ENCODE measurements at regions not wholly inside any gene's neighbourhood (a gene's known extent, or its start where the extent isn't known, plus 50 kb on each side); places are given as distances from the start of the nearest gene placed in this dataset.

GRCh38 chrX:69088171-69088938 is 76.9 kb downstream of the PJA1 start:
- TF ChIP-seq CTCF (IDR thresholded peaks at IDR 0.05; ENCODE audit: low read length) (no peak), EZH2 (optimal IDR thresholded peaks at IDR 0.05; ENCODE audit: low read depth, low read length) (no peak), EZH2phosphoT487 (IDR thresholded peaks at IDR 0.05; ENCODE audit: low read length) (no peak)
- H3K4me3 ChIP-seq (ENCODE audit: low read length): no peak overlapping the region
- H3K36me3 ChIP-seq (replicated peaks; ENCODE audit: insufficient read depth, low read length): no peaks in the 10 kb centered on the region
- H3K4me1 ChIP-seq (ENCODE audit: low read length): no peaks in the 10 kb centered on the region
- H3K79me2 ChIP-seq (ENCODE audit: low read length): no peaks in the 10 kb centered on the region
- H3F3A ChIP-seq (ENCODE audit: insufficient read depth, low read length): no peaks in the 10 kb centered on the region
- no peaks in the 10 kb centered on the region for H3K27me3 ChIP-seq (replicated peaks; ENCODE audit: insufficient read depth, low read length)
- no peak overlapping the region for H3K4me2 ChIP-seq (ENCODE audit: low read depth, low read length)
- no peaks in the 10 kb centered on the region for H4K20me1 ChIP-seq (ENCODE audit: insufficient read depth, low read length)
- DNase-seq: no peak
- no peak overlapping the region for H3K27ac ChIP-seq (ENCODE audit: low read length)
- H3K9me2 ChIP-seq (replicated peaks; ENCODE audit: insufficient read depth, low read length): no peaks in the 10 kb centered on the region
- no peak overlapping the region for H3K9ac ChIP-seq (ENCODE audit: low read length)
- H2AFZ ChIP-seq (ENCODE audit: low read length): no peak overlapping the region
- no peaks in the 10 kb centered on the region for H3K9me3 ChIP-seq (replicated peaks; ENCODE audit: insufficient read depth, low read length)

DNA sequence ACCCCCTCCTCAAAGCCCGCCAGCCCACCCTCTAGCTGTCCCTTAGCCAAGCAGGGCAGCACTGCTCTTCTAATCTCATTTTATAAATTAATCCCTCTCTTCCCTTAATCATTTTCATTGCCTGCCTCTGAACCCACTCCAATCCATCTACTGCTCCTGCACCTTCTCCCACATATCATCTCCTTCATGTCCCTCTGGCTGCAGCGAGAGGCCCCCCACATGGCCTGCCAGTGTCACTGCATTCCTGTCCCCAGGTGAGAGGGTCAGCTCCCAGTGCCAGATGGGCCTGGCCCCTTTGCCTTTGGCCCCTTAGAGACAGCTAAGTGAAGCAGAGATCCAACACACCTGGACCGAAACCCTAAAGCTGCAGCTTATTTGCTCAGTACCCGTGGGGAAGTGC is 79.4 kb downstream of the PJA1 start:
- Histone ChIP-seq H2AFZ (ENCODE audit: low read length) (no peak overlapping the region), H3K4me1 (ENCODE audit: low read length) (no peaks in the 10 kb centered on the region), H3K9ac (ENCODE audit: low read length) (no peak overlapping the region), H3K79me2 (ENCODE audit: low read length) (no peaks in the 10 kb centered on the region), H3K9me3 (replicated peaks; ENCODE audit: insufficient read depth, low read length) (no peaks in the 10 kb centered on the region), H3K4me2 (ENCODE audit: low read depth, low read length) (no peak overlapping the region), H3K9me2 (replicated peaks; ENCODE audit: insufficient read depth, low read length) (no peaks in the 10 kb centered on the region), H3F3A (ENCODE audit: insufficient read depth, low read length) (no peaks in the 10 kb centered on the region), H3K27me3 (replicated peaks; ENCODE audit: insufficient read depth, low read length) (no peaks in the 10 kb centered on the region), H3K27ac (ENCODE audit: low read length) (no peak overlapping the region), H3K36me3 (replicated peaks; ENCODE audit: insufficient read depth, low read length) (no peaks in the 10 kb centered on the region), H4K20me1 (ENCODE audit: insufficient read depth, low read length) (no peaks in the 10 kb centered on the region), H3K4me3 (ENCODE audit: low read length) (no peak overlapping the region)
- no peak for DNase-seq
- no peak for TF ChIP-seq EZH2 (optimal IDR thresholded peaks at IDR 0.05; ENCODE audit: low read depth, low read length)
- TF ChIP-seq CTCF (IDR thresholded peaks at IDR 0.05; ENCODE audit: low read length): no peak
- no peak for TF ChIP-seq EZH2phosphoT487 (IDR thresholded peaks at IDR 0.05; ENCODE audit: low read length)

DNA sequence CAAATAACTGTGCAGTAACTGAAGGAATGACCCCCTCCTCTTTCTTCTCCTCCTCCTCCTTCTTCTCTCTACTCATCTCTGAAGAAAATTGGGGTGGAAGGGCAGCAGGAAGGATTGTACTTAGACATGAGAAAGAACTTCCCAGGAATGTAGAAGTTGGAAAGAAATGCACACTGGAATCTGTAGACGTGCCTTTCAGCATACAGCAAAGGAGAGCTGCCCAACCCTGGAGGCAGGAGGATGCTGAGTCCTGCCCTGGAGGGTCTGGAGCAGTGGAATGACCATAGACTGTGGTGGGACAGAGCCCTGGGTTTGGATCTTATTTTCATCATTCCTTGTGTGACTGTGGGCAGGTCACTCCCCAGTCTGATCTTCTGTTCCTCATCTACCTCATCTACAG is 80.1 kb downstream of the PJA1 start:
- TF ChIP-seq EZH2 (optimal IDR thresholded peaks at IDR 0.05; ENCODE audit: low read depth, low read length) (no peak), EZH2phosphoT487 (IDR thresholded peaks at IDR 0.05; ENCODE audit: low read length) (no peak), CTCF (IDR thresholded peaks at IDR 0.05; ENCODE audit: low read length) (no peak)
- Histone ChIP-seq H3K4me2 (ENCODE audit: low read depth, low read length) (no peak overlapping the region), H3F3A (ENCODE audit: insufficient read depth, low read length) (no peaks in the 10 kb centered on the region), H3K9ac (ENCODE audit: low read length) (no peak overlapping the region), H3K9me2 (replicated peaks; ENCODE audit: insufficient read depth, low read length) (no peaks in the 10 kb centered on the region), H3K4me3 (ENCODE audit: low read length) (no peak overlapping the region), H3K79me2 (ENCODE audit: low read length) (no peaks in the 10 kb centered on the region), H3K9me3 (replicated peaks; ENCODE audit: insufficient read depth, low read length) (no peaks in the 10 kb centered on the region), H2AFZ (ENCODE audit: low read length) (no peak overlapping the region), H3K27me3 (replicated peaks; ENCODE audit: insufficient read depth, low read length) (no peaks in the 10 kb centered on the region), H3K4me1 (ENCODE audit: low read length) (no peaks in the 10 kb centered on the region), H3K27ac (ENCODE audit: low read length) (no peak overlapping the region), H3K36me3 (replicated peaks; ENCODE audit: insufficient read depth, low read length) (no peaks in the 10 kb centered on the region), H4K20me1 (ENCODE audit: insufficient read depth, low read length) (no peaks in the 10 kb centered on the region)
- DNase-seq: no peak

All from MM.1S (cell line).